HL-60 (cell line): ENCODE measurements at regions not wholly inside any gene's neighbourhood (a gene's known extent, or its start where the extent isn't known, plus 50 kb on each side); places are given as distances from the start of the nearest gene placed in this dataset.
"Not testable (repeated sequence)": the region's sequence is repeated elsewhere in the genome, so short reads cannot be mapped to it uniquely, and the experiment has no call there.

ENCODE experiments used
- DNase-seq, 2 experiments: peaks; one replicate each; pipeline ENCODE4 v3.0.0-alpha.2; 2010 to 2020; ENCODE audit warnings: low read depth in 1 of 2, low spot score in 1 of 2
- H3K27ac ChIP-seq: fragments of 250-450 bp; sonication (Bioruptor Pico); replicated peaks from 2 replicates; pipeline ENCODE4 v1.5.1; 2020; ENCODE audit warnings: mild to moderate bottlenecking, moderate library complexity
- H3K27me3 ChIP-seq: fragments of 250-450 bp; sonication (Bioruptor Pico); 2 replicates; pipeline ENCODE4 v1.5.1; 2021; ENCODE audit warnings: mild to moderate bottlenecking, moderate library complexity; ENCODE audit not compliant: insufficient read depth, poor library complexity, severe bottlenecking
- H3K4me3 ChIP-seq: replicated peaks from 2 replicates; pipeline ENCODE4 v1.5.1; 2011; ENCODE audit warnings: mild to moderate bottlenecking, control low read depth, low read length; ENCODE audit not compliant: insufficient read depth

GRCh38 chr1:146317785-146318184 is 89.0 kb upstream of the NOTCH2NLA start:
- H3K27ac ChIP-seq, DNase-seq, H3K27me3 ChIP-seq, H3K4me3 ChIP-seq: not testable (repeated sequence)

DNA sequence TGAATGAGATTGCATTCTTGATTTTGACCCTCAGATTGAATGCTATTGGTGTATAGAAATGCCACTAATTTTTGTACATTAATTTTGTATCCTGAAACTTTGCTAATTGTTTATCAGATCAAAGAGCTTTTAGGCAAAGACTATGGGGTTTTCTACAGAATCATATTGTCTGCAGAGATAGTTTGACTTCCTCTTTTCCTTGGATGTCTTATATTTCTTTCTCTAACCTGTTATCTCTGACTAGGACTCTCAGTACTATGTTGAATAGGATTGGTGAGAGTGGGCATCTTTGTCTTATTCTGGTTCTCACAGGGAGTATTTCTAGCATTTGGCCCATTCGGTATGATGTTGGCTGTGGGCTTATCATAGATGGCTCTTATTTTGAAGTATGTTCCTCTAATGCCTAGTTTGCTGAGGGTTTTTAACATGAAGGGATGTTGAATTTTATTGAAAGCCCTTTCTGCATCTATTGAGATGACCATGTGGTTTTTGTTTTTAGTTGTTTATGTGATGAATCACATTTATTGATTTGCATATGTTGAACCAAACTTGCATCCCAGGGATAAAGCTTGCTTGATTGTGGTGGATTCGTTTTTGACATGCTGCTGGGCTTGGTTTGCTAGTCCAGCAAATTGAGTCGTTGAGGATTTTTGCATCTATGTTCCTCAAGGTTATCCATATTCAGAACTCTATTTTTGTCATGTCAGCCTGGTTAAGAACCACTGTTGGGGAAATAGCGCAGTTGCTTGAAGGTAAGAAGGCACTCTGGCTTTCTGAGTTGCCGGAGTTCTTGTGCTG is 85.8 kb upstream of the NOTCH2NLA start:
- not testable (repeated sequence) for DNase-seq, H3K27ac ChIP-seq, H3K27me3 ChIP-seq, H3K4me3 ChIP-seq

GRCh38 chr1:146310579-146310978 is 81.8 kb upstream of the NOTCH2NLA start:
- H3K4me3 ChIP-seq: not testable (repeated sequence)

GRCh38 chr1:146309427-146309826 is 80.6 kb upstream of the NOTCH2NLA start:
- not testable (repeated sequence) for DNase-seq, H3K4me3 ChIP-seq, H3K27ac ChIP-seq, H3K27me3 ChIP-seq

More at GRCh38 chr1:146310579-146310978, 81.8 kb upstream of the NOTCH2NLA start:
- DNase-seq, H3K27me3 ChIP-seq, H3K27ac ChIP-seq: not testable (repeated sequence)

- not testable (repeated sequence) for H3K27ac ChIP-seq, DNase-seq, H3K27me3 ChIP-seq, H3K4me3 ChIP-seq
Observed at GRCh38 chr1:146308892-146309291, 80.1 kb upstream of the NOTCH2NLA start.

DNA sequence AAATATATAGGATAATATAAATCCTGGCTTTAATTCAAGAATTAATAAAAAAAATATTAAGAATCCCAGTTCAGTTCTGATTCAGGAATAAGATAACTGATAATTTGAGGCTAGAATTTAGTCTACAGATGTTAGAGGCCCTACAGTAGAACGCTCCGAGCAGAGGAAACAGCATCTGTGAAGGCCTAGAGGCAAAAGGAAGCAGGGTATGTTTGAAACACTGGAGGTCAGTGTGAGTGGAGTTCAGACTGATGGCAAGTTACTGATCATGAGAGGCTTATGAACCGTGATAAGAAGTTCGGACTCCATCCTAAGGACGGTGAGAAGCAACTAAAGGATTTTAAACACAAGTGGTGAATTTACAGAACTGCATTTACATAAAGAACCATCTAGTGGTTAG is 79.3 kb upstream of the NOTCH2NLA start:
- H3K4me3 ChIP-seq, DNase-seq, H3K27me3 ChIP-seq, H3K27ac ChIP-seq: not testable (repeated sequence)

DNA sequence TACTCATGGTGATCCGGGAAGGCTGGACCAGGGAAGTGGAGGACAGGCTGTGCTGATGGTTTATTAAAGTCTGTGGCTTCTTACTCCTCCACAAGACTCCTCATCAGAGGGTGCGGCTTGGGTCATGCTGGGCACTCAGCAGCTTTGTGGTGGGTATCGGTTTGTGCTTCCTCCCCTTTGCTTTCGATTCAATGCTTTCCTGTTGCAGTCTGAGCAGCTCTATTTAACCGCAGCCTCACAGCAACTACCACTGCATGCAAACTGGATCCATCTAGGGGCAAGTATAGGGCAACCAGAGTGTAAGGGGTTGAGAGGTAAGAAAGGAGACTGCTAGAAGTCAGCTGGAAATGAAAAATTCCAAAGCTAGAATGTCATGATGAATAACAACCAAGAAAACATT is 78.8 kb upstream of the NOTCH2NLA start:
- H3K4me3 ChIP-seq, H3K27me3 ChIP-seq, DNase-seq, H3K27ac ChIP-seq: not testable (repeated sequence)

- H3K4me3 ChIP-seq, H3K27me3 ChIP-seq, H3K27ac ChIP-seq, DNase-seq: not testable (repeated sequence)
Observed at GRCh38 chr1:146306651-146307050, 77.8 kb upstream of the NOTCH2NLA start.

- DNase-seq, H3K27me3 ChIP-seq, H3K4me3 ChIP-seq, H3K27ac ChIP-seq: not testable (repeated sequence)
Observed at GRCh38 chr1:146305442-146305841, 76.6 kb upstream of the NOTCH2NLA start.

DNA sequence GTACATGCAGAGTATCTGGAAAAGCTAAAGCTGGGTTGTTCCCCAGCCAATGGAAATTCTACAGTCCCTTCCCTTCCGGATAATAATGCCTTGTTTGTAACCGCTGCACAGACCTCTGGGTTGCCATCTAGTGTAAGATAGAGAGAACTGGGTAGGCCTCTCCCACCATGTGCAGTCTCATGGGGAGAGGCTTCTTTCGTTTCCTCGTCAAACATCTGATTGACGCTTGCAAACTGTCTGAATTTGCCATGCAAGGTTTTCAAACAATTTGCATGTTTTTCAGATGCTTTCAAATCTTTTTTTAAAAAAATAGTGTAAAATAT is 69.7 kb upstream of the NOTCH2NLA start:
- DNase-seq, H3K27ac ChIP-seq, H3K4me3 ChIP-seq, H3K27me3 ChIP-seq: not testable (repeated sequence)

DNA sequence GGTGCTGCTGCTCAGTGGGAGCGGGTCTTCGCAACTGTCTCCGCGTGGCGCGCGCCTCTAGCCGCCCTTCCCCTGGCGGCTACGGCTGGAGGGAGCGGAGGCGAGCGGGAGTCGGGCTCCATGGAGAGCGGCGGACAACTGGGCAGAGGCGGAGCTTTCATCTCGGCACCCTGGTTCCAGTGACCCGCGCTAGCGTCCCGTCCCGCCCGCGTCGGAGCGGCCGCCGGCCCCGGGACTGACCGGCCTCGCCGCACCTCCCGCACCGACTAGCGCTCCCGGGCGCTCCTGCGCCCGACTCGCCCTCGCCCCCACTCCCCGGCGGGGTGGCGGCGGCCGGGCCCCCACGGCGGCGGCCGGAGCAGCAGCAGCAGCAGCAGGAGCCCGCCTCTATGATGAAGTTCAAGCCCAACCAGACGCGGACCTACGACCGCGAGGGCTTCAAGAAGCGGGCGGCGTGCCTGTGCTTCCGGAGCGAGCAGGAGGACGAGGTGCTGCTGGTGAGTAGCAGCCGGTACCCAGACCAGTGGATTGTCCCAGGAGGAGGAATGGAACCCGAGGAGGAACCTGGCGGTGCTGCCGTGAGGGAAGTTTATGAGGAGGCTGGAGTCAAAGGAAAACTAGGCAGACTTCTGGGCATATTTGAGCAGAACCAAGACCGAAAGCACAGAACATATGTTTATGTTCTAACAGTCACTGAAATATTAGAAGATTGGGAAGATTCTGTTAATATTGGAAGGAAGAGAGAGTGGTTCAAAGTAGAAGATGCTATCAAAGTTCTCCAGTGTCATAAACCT is 69.2 kb upstream of the NOTCH2NLA start:
- not testable (repeated sequence) for DNase-seq, H3K27me3 ChIP-seq, H3K27ac ChIP-seq, H3K4me3 ChIP-seq

GRCh38 chr1:146292940-146293936 is 64.4 kb upstream of the NOTCH2NLA start:
- not testable (repeated sequence) for DNase-seq, H3K27me3 ChIP-seq, H3K27ac ChIP-seq, H3K4me3 ChIP-seq

GRCh38 chr1:146292424-146292823 is 63.6 kb upstream of the NOTCH2NLA start:
- not testable (repeated sequence) for H3K27me3 ChIP-seq, DNase-seq, H3K4me3 ChIP-seq, H3K27ac ChIP-seq

DNA sequence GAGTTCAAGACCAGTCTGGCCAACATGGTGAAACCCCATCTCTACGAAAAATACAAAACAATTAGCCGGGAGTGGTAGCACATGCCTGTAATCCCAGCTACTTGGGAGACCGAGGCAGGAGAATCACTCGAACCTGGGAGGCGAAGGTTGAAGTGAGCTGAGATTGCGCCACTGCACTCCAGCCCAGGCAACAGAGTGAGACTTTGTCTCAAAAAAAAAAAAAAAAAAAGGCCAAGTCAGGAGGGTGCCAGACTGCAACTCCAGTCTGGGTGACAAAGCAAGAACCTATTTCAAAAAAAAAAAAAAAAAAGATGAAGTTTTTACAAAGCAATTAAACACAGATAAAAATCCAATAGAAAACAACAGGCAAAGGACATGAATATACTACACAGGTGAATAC is 59.1 kb upstream of the NOTCH2NLA start:
- not testable (repeated sequence) for H3K4me3 ChIP-seq, H3K27ac ChIP-seq, H3K27me3 ChIP-seq, DNase-seq
